ENCODE measurements at regions not wholly inside any gene's neighbourhood (a gene's known extent, or its start where the extent isn't known, plus 50 kb on each side); places are given as distances from the start of the nearest gene placed in this dataset.
"Not testable (repeated sequence)": the region's sequence is repeated elsewhere in the genome, so short reads cannot be mapped to it uniquely, and the experiment has no call there.

- no peak for DNase-seq
Observed at GRCh38 chr3:22714749-22715148, 488.4 kb upstream of the UBE2E2 start.

GRCh38 chr3:22720596-22720995 is 482.5 kb upstream of the UBE2E2 start:
- no peak for DNase-seq

GRCh38 chr3:22724420-22724819 is 478.7 kb upstream of the UBE2E2 start:
- DNase-seq = no peak

GRCh38 chr3:22728406-22728805 is 474.7 kb upstream of the UBE2E2 start:
- DNase-seq = no peak

DNA sequence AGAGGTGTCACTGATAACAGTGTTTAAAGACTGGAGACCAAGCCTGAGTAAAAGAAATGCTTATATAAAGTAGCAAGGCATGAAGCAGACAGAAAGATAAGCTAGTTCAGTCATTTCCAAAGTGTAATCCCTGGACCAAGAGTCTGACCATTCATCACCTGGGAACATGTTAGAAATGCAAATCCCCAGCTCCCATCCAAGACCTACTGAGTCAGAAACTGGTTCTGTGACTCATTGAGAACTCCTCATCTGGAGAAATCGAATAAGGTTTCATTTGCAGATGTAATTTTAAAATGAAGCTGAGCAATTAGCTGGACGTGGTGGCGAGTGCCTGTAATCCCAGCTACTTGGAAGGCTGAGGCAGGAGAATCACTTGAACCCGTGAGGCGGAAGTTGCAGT is 473.9 kb upstream of the UBE2E2 start:
- DNase-seq = no peak

- DNase-seq = no peak
Observed at GRCh38 chr3:22729981-22730380, 473.1 kb upstream of the UBE2E2 start.

DNA sequence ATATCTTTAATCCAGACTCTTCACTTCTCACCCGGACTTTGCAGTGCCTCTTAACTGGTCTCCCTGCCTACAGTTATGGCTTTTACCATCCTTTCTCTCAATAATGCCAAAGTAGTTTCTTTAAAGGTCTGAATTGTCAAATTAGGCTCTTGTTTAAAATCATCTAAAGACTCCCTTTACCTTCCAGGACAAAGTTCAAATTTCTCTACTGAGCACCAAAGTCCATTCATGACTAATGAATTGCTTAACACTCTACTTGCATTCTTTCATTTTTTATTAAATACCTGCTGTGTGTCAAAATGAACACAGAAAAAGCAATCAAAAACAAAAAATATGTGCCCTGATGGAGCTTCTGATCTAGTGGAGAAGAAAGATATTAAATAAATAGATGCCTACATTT is 472.4 kb upstream of the UBE2E2 start:
- DNase-seq = no peak

DNA sequence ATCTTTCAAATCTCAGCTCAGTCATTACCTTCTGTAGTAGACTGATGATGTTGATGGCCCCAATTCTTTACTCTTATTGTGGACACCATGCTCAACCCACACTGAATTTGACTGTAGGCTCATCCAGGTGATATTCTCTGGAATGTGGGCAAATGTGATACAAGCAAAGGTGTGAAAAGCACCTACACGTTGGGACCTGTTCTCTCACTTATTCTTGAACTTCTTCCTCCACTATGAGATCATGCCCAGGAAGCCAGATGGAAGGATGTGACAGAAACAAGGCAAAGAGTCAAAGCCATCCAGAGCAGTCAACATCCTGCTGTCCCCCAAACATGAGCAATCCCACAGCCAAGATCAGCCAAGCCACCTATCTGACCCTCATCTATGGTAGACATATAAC is 471.2 kb upstream of the UBE2E2 start:
- DNase-seq = no peak

- DNase-seq = no peak
Observed at GRCh38 chr3:22732641-22733040, 470.5 kb upstream of the UBE2E2 start.

- DNase-seq = no peak
Observed at GRCh38 chr3:22734207-22734606, 468.9 kb upstream of the UBE2E2 start.

- DNase-seq = no peak
Observed at GRCh38 chr3:22734756-22735155, 468.4 kb upstream of the UBE2E2 start.

DNA sequence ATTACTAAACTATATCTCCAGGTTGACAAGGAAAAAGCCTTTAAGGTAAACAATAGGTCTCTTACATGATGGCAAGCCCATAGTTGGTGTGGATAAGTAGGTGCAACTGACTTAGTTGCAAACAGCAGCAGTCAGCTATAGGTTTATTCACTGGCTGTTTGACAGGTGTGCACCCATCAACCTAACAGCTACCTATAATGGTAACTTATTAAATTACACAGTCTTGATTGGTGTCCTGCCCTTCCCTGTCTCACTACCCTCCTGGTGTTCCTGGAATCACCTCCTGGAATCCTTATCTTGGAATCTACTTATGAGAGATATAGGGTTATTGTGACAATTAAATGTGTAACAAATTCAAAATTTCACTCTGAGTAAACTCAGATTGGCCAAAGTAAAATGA is 467.8 kb upstream of the UBE2E2 start:
- no peak for DNase-seq

GRCh38 chr3:22743386-22743785 is 459.7 kb upstream of the UBE2E2 start:
- DNase-seq = not testable (repeated sequence)

- no peak for DNase-seq
Observed at GRCh38 chr3:22745321-22745720, 457.8 kb upstream of the UBE2E2 start.

DNA sequence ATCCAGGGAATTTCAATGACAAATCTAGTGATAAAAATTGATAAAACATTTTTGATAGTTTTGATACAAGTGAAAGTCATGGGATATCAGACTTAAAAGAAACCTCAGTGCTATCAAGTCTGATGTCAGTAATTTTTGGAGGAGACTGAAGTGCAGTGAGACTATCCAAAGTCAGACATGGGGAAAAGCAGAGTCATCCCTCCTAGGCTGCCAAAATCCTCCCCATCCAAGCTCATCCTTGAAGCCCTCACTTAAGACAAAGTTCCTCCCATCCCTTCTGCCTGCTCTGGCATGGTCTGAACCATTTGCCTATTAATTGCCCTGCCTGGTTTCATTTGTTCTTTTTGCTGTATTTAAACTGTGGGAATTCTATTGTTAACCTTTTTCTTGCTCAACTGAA is 456.9 kb upstream of the UBE2E2 start:
- no peak for DNase-seq

DNA sequence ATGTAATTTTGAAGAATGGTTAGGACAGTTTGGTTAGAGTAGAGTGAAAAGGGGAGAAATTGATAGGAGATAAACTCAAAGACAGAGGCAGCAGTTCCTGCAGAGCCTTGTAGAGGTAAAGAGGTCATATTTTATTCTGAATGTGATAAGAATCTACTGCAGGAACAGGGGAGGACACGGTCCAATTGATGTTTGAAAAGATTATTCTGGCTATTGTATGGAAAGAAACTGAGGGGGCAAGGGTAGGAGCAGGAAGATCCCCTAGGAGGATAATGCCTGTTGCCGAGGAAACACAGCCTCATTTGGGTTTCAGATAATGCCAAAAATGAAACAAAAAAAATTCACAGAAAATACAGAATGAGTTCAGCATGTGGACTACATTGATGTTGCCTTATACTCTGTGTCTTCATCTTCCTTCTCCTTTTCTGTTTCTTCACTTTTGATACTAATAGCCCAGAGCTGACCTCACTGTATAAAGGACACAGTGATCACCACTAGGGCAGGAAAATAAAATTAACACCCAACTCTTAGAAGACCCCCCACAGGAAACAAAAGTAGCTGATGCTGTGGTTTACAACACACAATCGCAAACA is 454.6 kb upstream of the UBE2E2 start:
- DNase-seq = no peak

- DNase-seq = no peak
Observed at GRCh38 chr3:22759636-22760310, 443.4 kb upstream of the UBE2E2 start.

GRCh38 chr3:22765679-22766078 is 437.4 kb upstream of the UBE2E2 start:
- no peak for DNase-seq

DNA sequence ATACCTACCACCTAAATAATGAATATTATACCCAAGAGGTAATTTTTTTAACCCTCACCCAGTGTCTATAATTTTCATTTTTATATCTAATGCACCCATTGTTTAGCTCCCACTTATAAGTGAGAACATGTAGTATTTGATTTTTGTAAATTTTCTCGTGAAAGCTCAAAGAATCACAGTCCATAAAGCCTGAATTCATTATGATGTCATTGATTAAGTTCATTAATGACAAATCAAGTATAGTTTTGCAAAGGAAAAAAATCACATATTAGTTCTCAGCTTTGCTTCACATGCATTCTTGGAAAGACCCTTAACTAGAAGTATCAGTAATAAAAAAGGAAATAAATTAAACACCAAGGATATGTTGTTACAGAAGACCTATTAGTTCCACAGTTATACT is 425.3 kb upstream of the UBE2E2 start:
- no peak for DNase-seq

- no peak for DNase-seq
Observed at GRCh38 chr3:22779737-22780136, 423.4 kb upstream of the UBE2E2 start.

GRCh38 chr3:22792533-22792932 is 410.6 kb upstream of the UBE2E2 start:
- DNase-seq = no peak

DNA sequence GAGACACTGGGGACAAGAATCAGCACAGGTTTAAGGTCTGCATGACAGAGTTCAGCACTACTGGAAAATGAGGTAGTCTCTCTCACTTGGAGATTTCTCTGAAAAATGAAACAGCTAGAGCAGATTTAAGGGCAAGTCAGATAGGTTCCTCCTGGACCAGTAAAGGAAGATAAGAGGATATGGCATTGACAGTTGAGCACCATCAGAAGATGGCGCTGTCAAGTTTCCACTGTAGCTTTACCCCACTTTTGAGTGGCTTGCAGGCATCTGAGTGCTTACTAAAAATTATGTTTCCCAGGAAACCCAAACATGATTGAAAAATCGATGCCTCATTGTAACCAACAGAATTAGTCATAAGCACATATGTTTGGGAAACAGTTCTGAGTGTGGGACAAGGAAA is 407.2 kb upstream of the UBE2E2 start:
- DNase-seq = no peak

GRCh38 chr3:22798461-22798860 is 404.7 kb upstream of the UBE2E2 start:
- no peak for DNase-seq

DNA sequence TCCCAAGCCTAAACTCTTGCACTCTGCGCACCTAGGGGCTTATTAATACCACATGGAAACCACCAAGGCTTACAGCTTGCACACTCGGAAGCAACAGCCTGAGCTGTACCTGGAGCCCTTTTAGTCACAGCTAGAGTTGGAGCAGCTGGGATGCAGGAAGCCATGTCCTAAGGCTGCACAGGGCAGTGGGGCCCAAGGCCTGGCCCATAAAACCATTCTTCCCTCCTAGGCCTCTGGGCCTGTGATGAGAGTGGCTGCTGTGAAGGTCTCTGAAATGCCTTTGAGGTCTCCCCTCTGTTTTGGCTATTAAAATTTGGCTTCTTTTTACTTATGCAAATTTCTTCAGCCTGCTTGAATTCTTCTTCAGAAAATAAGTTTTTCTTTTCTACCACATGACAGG is 383.9 kb upstream of the UBE2E2 start:
- no peak for DNase-seq

- DNase-seq = no peak
Observed at GRCh38 chr3:22835041-22835440, 368.1 kb upstream of the UBE2E2 start.

Data from stimulated activated CD4-positive, alpha-beta T cell treated with anti-CD3 and anti-CD28 coated beads, Interleukin-4, amount 100 ng/mL, for 24 hours (primary cell).